ENCODE measurements at regions not wholly inside any gene's neighbourhood (a gene's known extent, or its start where the extent isn't known, plus 50 kb on each side); places are given as distances from the start of the nearest gene placed in this dataset.

GRCh38 chr1:58318157-58319005, 228.1 kb downstream of the OMA1 start:
- no peak overlapping the region for H2AFZ ChIP-seq (ENCODE audit: low read depth, low read length, poor library complexity, severe bottlenecking)
- intact Hi-C loops (cut with micrococcal nuclease) = no loop called here
- no peak overlapping the region for H3K9ac ChIP-seq (ENCODE audit: low read length)
- CTCF ChIA-PET = no interaction called here
- no peaks in the 10 kb centered on the region for H3K4me1 ChIP-seq (ENCODE audit: control insufficient read depth in 1 of 2, insufficient read depth in 2 of 2, low read length in 2 of 2)
- no peaks in the 10 kb centered on the region for H4K20me1 ChIP-seq (ENCODE audit: insufficient read depth)
- peaks cover 63% of the 10 kb centered on the region for H3K27me3 ChIP-seq (ENCODE audit: insufficient read depth, low read length)
- H3K79me2 ChIP-seq (ENCODE audit: insufficient read depth, low read length) = no peaks in the 10 kb centered on the region
- no peaks in the 10 kb centered on the region for H3K36me3 ChIP-seq (ENCODE audit: control insufficient read depth in 1 of 2, insufficient read depth in 2 of 2, low read length in 2 of 2)
- no peaks in the 10 kb centered on the region for H3K9me2 ChIP-seq (ENCODE audit: insufficient read depth)
- no peak for DNase-seq (ENCODE audit: low read depth, low spot score)
- no TSS peak for BruUV-seq (replicated peaks)
- RAD21 ChIA-PET (ENCODE audit: low non-redundant PET in 1 of 2, low total read pairs in 2 of 2, uncharacterized antibody in 2 of 2, unreplicated experiment in 2 of 2) = no interaction called here
- no peak overlapping the region for H3K27ac ChIP-seq (ENCODE audit: low read depth, low read length)
- ATAC-seq = no peak
- no peak for TF ChIP-seq EGR1 (IDR thresholded peaks at IDR 0.05; ENCODE audit: low read depth)
- no peak for TF ChIP-seq TCF7L2 (IDR thresholded peaks at IDR 0.05; ENCODE audit: borderline replicate concordance, extremely low read depth, insufficient read depth, insufficient read length)
- no peak for TF ChIP-seq SIN3A (IDR thresholded peaks at IDR 0.05; ENCODE audit: low read depth)
- no peak for TF ChIP-seq POLR2AphosphoS5 (IDR thresholded peaks at IDR 0.05; ENCODE audit: low read depth, low read length)
- no peak for TF ChIP-seq ELF1 (IDR thresholded peaks at IDR 0.05; ENCODE audit: borderline replicate concordance, low read depth)
- no peak for TF ChIP-seq ZNF274 (IDR thresholded peaks at IDR 0.05; ENCODE audit: low read depth, low read length)
- POLR2A ChIA-PET = no interaction called here
- H3K4me3 ChIP-seq (replicated peaks in 1 of 2; ENCODE audit: low read depth in 1 of 2, low read length in 2 of 2) = no peak overlapping the region
- H3K9me3 ChIP-seq (ENCODE audit: control insufficient read depth in 1 of 2, insufficient read depth in 1 of 2, low read depth in 1 of 2, low read length in 2 of 2) = no peaks in the 10 kb centered on the region
- H3K4me2 ChIP-seq (ENCODE audit: low read length) = no peak overlapping the region

GRCh38 chr1:58317694-58318093, 228.8 kb downstream of the OMA1 start:
- H3K4me2 ChIP-seq (ENCODE audit: low read length) = no peak overlapping the region
- no peaks in the 10 kb centered on the region for H3K9me3 ChIP-seq (ENCODE audit: control insufficient read depth in 1 of 2, insufficient read depth in 1 of 2, low read depth in 1 of 2, low read length in 2 of 2)
- DNase-seq (ENCODE audit: low read depth, low spot score) (no peak), ATAC-seq (no peak)
- H2AFZ ChIP-seq (ENCODE audit: low read depth, low read length, poor library complexity, severe bottlenecking) = no peak overlapping the region
- no peaks in the 10 kb centered on the region for H3K4me1 ChIP-seq (ENCODE audit: control insufficient read depth in 1 of 2, insufficient read depth in 2 of 2, low read length in 2 of 2)
- no TSS peak for BruUV-seq (replicated peaks)
- H3K36me3 ChIP-seq (ENCODE audit: control insufficient read depth in 1 of 2, insufficient read depth in 2 of 2, low read length in 2 of 2) = no peaks in the 10 kb centered on the region
- no peak overlapping the region for H3K27ac ChIP-seq (ENCODE audit: low read depth, low read length)
- CTCF ChIA-PET = no interaction called here
- H3K9ac ChIP-seq (ENCODE audit: low read length) = no peak overlapping the region
- POLR2A ChIA-PET = no interaction called here
- no peaks in the 10 kb centered on the region for H3K79me2 ChIP-seq (ENCODE audit: insufficient read depth, low read length)
- H3K27me3 ChIP-seq (ENCODE audit: insufficient read depth, low read length) = peaks cover 66% of the 10 kb centered on the region
- intact Hi-C loops (cut with micrococcal nuclease) = no loop called here
- H4K20me1 ChIP-seq (ENCODE audit: insufficient read depth) = no peaks in the 10 kb centered on the region
- H3K9me2 ChIP-seq (ENCODE audit: insufficient read depth) = no peaks in the 10 kb centered on the region
- H3K4me3 ChIP-seq (replicated peaks in 1 of 2; ENCODE audit: low read depth in 1 of 2, low read length in 2 of 2) = no peak overlapping the region
- RAD21 ChIA-PET (ENCODE audit: low non-redundant PET in 1 of 2, low total read pairs in 2 of 2, uncharacterized antibody in 2 of 2, unreplicated experiment in 2 of 2) = interaction anchor here in 1 of 2 experiments (0.5 kb wide), 1 partner anchor 261 kb away, joined by 3 read pairs; no protein-coding TSS in a partner anchor
- TF ChIP-seq ELF1 (IDR thresholded peaks at IDR 0.05; ENCODE audit: borderline replicate concordance, low read depth) = no peak
